ENCODE measurements at regions not wholly inside any gene's neighbourhood (a gene's known extent, or its start where the extent isn't known, plus 50 kb on each side); places are given as distances from the start of the nearest gene placed in this dataset.

DNA sequence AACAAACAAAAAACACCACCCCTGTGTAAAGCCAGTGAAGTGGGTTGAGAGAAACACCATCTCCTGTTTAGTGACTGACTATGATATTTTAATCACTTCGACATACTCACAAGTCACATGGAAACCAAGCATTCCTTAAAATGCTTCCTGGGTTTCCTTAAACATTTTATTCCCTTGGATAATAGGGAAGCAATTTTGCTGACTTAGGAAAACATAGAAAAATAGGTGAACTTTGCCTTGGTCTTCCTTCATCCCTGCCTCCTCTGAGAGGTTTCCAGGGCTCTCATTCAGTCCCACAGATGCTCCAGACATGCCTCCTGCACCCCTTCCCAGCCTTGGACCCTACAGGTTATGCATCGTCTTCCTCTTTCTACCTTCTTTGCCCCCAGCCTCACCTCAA lies 122.6 kb upstream of the SERPINE2 start:
- no peaks in the 10 kb centered on the region for H3K79me2 ChIP-seq (ENCODE audit: control insufficient read depth in 1 of 2, insufficient read depth in 2 of 2, low read length in 2 of 2)
- H4K8ac ChIP-seq (ENCODE audit: extremely low read depth, insufficient read depth, low read length), result no peak overlapping the region
- H4K5ac ChIP-seq (ENCODE audit: insufficient read length, low read depth, low read length), result no peak overlapping the region
- H2BK5ac ChIP-seq (ENCODE audit: low read depth, low read length), result no peak overlapping the region
- H2AFZ ChIP-seq (ENCODE audit: low read length), result no peak overlapping the region
- TF ChIP-seq CTBP2 (IDR thresholded peaks at IDR 0.05; ENCODE audit: borderline replicate concordance, insufficient read depth, insufficient read length, low read length) (no peak), CEBPB (IDR thresholded peaks at IDR 0.05; ENCODE audit: low read depth, low read length) (no peak), KDM4A (IDR thresholded peaks at IDR 0.05; ENCODE audit: low read depth, low read length, severe bottlenecking) (no peak), ASH2L (IDR thresholded peaks at IDR 0.05; ENCODE audit: low read length) (no peak), TBP (IDR thresholded peaks at IDR 0.05; ENCODE audit: low read depth, low read length) (no peak), SUZ12 (IDR thresholded peaks at IDR 0.05; ENCODE audit: low read length) (no peak), POLR2A (IDR thresholded peaks at IDR 0.05; ENCODE audit: control extremely low read depth in 1 of 2, low read depth in 2 of 2, low read length in 2 of 2) (no peak), TAF7 (optimal IDR thresholded peaks at IDR 0.05; ENCODE audit: borderline replicate concordance, low read depth, low read length) (no peak)
- TF ChIP-seq, protein P1, sequence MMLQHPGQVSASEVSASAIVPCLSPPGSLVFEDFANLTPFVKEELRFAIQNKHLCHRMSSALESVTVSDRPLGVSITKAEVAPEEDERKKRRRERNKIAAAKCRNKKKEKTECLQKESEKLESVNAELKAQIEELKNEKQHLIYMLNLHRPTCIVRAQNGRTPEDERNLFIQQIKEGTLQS (IDR thresholded peaks at IDR 0.05; ENCODE audit: insufficient read depth, low read depth, low read length), result no peak
- TF ChIP-seq, protein P2, sequence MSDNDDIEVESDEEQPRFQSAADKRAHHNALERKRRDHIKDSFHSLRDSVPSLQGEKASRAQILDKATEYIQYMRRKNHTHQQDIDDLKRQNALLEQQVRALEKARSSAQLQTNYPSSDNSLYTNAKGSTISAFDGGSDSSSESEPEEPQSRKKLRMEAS (IDR thresholded peaks at IDR 0.05), result no peak
- no peaks in the 10 kb centered on the region for H3K27me3 ChIP-seq (replicated peaks in 1 of 4; ENCODE audit: control insufficient read depth in 3 of 4, extremely low read depth in 1 of 4, insufficient read depth in 3 of 4, low read length in 3 of 4)
- no peak overlapping the region for H3K56ac ChIP-seq (replicated peaks; ENCODE audit: insufficient read length, low read depth, low read length)
- H3K4me2 ChIP-seq (ENCODE audit: insufficient read depth in 1 of 2, low read depth in 2 of 2, low read length in 2 of 2), result no peak overlapping the region
- H4K20me1 ChIP-seq (replicated peaks in 1 of 2; ENCODE audit: control insufficient read depth in 1 of 2, insufficient read depth in 2 of 2, low read length in 2 of 2), result no peaks in the 10 kb centered on the region
- no peak overlapping the region for H2BK15ac ChIP-seq (ENCODE audit: low read length)
- H2BK20ac ChIP-seq (ENCODE audit: low read length), result no peak overlapping the region
- H2AK5ac ChIP-seq (ENCODE audit: low read depth, low read length), result no peak overlapping the region
- ChIA-PET CTCF (ENCODE audit: partially characterized antibody) (interaction anchor here (1.4 kb wide), 1 partner anchor 168 kb away, joined by 3 read pairs; no protein-coding TSS in a partner anchor), POLR2A (ENCODE audit: partially characterized antibody) (no interaction called here)
- 80% methylated on average over 2 of the region's 2 CpGs; no CpG with 5 or more reads in 1 of the 2 experiments for WGBS, 2 experiments (ENCODE audit: extremely low coverage in 1 of 2, insufficient coverage in 1 of 2, insufficient read length in 1 of 2, insufficient replicate concordance in 2 of 2, low coverage in 1 of 2, low lambda C conversion rate in 2 of 2, missing lambda C conversion rate in 1 of 2)
- H3K18ac ChIP-seq (ENCODE audit: extremely low read depth, low read length), result no peak overlapping the region
- H3K79me1 ChIP-seq (ENCODE audit: low read depth, low read length), result no peaks in the 10 kb centered on the region
- FAIRE-seq (no peak), DNase-seq (ENCODE audit: low read depth in 1 of 2, low spot score in 2 of 2) (no peak)
- no peak overlapping the region for H3K27ac ChIP-seq (ENCODE audit: low read depth, low read length)
- no peak overlapping the region for H3K4me3 ChIP-seq (ENCODE audit: extremely low read depth in 1 of 4, insufficient read depth in 2 of 4, low read depth in 3 of 4, low read length in 4 of 4)
- H2BK12ac ChIP-seq (ENCODE audit: low read depth, low read length), result no peak overlapping the region
- no peak overlapping the region for H3K14ac ChIP-seq (ENCODE audit: insufficient read length)
- H3K23me2 ChIP-seq (ENCODE audit: low read depth, low read length), result no peaks in the 10 kb centered on the region
- no peak overlapping the region for H3K9ac ChIP-seq (replicated peaks in 1 of 4; ENCODE audit: extremely low read depth in 1 of 4, low read depth in 3 of 4, low read length in 3 of 4)
- H3K36me3 ChIP-seq (ENCODE audit: control insufficient read depth in 2 of 4, insufficient read depth in 4 of 4, low read length in 3 of 4), result no peaks in the 10 kb centered on the region
- H3K23ac ChIP-seq (ENCODE audit: insufficient read length), result no peak overlapping the region
- H3K4ac ChIP-seq (replicated peaks; ENCODE audit: insufficient read length, low read depth, low read length), result no peak overlapping the region
- no peaks in the 10 kb centered on the region for H3K4me1 ChIP-seq (replicated peaks in 1 of 4; ENCODE audit: control insufficient read depth in 3 of 4, insufficient read depth in 4 of 4, low read length in 3 of 4)
- no peaks in the 10 kb centered on the region for H3K9me3 ChIP-seq (ENCODE audit: insufficient read depth in 2 of 2, low read depth in 1 of 2, low read length in 1 of 2)
- no peak overlapping the region for H2BK120ac ChIP-seq (replicated peaks; ENCODE audit: low read depth, low read length)
- H4K91ac ChIP-seq (replicated peaks; ENCODE audit: insufficient read length, low read length), result no peak overlapping the region
